IMR-90 (cell line): ENCODE measurements at regions not wholly inside any gene's neighbourhood (a gene's known extent, or its start where the extent isn't known, plus 50 kb on each side); places are given as distances from the start of the nearest gene placed in this dataset.

Experiments
- ATAC-seq: fragments of 200-7000 bp; cut with Tn5 transposase; 2 replicates; pipeline ENCODE4 v1.9.1; 2020; ENCODE audit warnings: low read depth, mild to moderate bottlenecking, moderate library complexity
- BruUV-seq: library from RNA; stranded (reverse); fragments of 400-500 nt; replicated peaks from 2 replicates; lab custom pipeline; 2021; lab: Mats Ljungman, UMichigan
- CTCF ChIA-PET: fragments of 300-600 bp; formaldehyde crosslinking; extraction: SDS; loops from one replicate; lab custom pipeline; 2021; ENCODE audit warnings: antibody characterized with exemption; lab: Yijun Ruan, JAX
- POLR2A ChIA-PET: fragments of 300-600 bp; sonication (Branson Sonifier 250); formaldehyde crosslinking; loops from one replicate; lab custom pipeline; 2022; ENCODE audit warnings: antibody characterized with exemption; ENCODE audit not compliant: unreplicated experiment; lab: Charles Lee
- DNase-seq: peaks from one replicate; pipeline ENCODE4 v3.0.0; 2013
- H2AFZ ChIP-seq: replicated peaks from 2 replicates; pipeline ENCODE3; 2013; ENCODE audit warnings: low read length, mild to moderate bottlenecking; ENCODE audit not compliant: poor library complexity
- H2AK5ac ChIP-seq: 2 replicates; pipeline ENCODE4 v1.6.1; 2013; ENCODE audit warnings: low read depth, low read length, inconsistent platforms
- H2AK9ac ChIP-seq: replicated peaks from 2 replicates; pipeline ENCODE3; 2013; ENCODE audit warnings: mild to moderate bottlenecking, low read depth, low read length, moderate library complexity; ENCODE audit not compliant: poor library complexity
- H2BK120ac ChIP-seq: 2 replicates; pipeline ENCODE4 v1.6.1; 2013; ENCODE audit warnings: low read depth, low read length, inconsistent platforms
- H2BK15ac ChIP-seq: 3 replicates; pipeline ENCODE4 v1.6.1; 2013; ENCODE audit warnings: low read depth, low read length, inconsistent platforms
- H2BK20ac ChIP-seq: 2 replicates; pipeline ENCODE4 v1.6.1; 2013; ENCODE audit warnings: low read depth, mild to moderate bottlenecking, inconsistent platforms, low read length, moderate library complexity
- H2BK5ac ChIP-seq: 2 replicates; pipeline ENCODE4 v1.6.1; 2013; ENCODE audit warnings: mild to moderate bottlenecking, low read depth, low read length, inconsistent platforms; ENCODE audit not compliant: poor library complexity, severe bottlenecking
- H3K14ac ChIP-seq: replicated peaks from 2 replicates; pipeline ENCODE4 v1.6.1; 2013; ENCODE audit warnings: low read depth, low read length, inconsistent platforms
- H3K18ac ChIP-seq: 2 replicates; pipeline ENCODE4 v1.6.1; 2013; ENCODE audit warnings: low read depth, low read length, control low read depth
- H3K23ac ChIP-seq: 2 replicates; pipeline ENCODE4 v1.6.1; 2013; ENCODE audit warnings: low read depth, low read length, inconsistent platforms
- H3K27ac ChIP-seq: 2 replicates; pipeline ENCODE4 v1.5.1; 2013; ENCODE audit warnings: mild to moderate bottlenecking, control low read depth, low read length; ENCODE audit not compliant: insufficient read depth
- H3K27me3 ChIP-seq: 2 replicates; pipeline ENCODE4 v1.6.1; 2013; ENCODE audit warnings: low read length; ENCODE audit not compliant: control insufficient read depth, insufficient read depth
- H3K36me3 ChIP-seq: 2 replicates; pipeline ENCODE4 v1.6.1; 2013; ENCODE audit warnings: low read length, mixed read lengths; ENCODE audit not compliant: control insufficient read depth, insufficient read depth
- H3K4ac ChIP-seq: 2 replicates; pipeline ENCODE4 v1.6.1; 2013; ENCODE audit warnings: low read depth, low read length, inconsistent platforms
- H3K4me1 ChIP-seq: 2 replicates; pipeline ENCODE4 v1.6.1; 2013; ENCODE audit warnings: low read length, mixed read lengths; ENCODE audit not compliant: control insufficient read depth, insufficient read depth
- H3K4me2 ChIP-seq: 2 replicates; pipeline ENCODE4 v1.6.1; 2013; ENCODE audit warnings: low read depth, mild to moderate bottlenecking, control low read depth, low read length, moderate library complexity
- H3K4me3 ChIP-seq: 2 replicates; pipeline ENCODE4 v1.5.1; 2013; ENCODE audit warnings: low read depth, mild to moderate bottlenecking, control low read depth, low read length, moderate library complexity; ENCODE audit not compliant: insufficient read depth
- H3K56ac ChIP-seq: 2 replicates; pipeline ENCODE4 v1.6.1; 2013; ENCODE audit warnings: low read length, inconsistent platforms; ENCODE audit not compliant: insufficient read depth; ENCODE audit errors: extremely low read depth
- H3K79me1 ChIP-seq, 2 experiments: 2 replicates each; pipeline ENCODE4 v1.6.1; 2013; ENCODE audit warnings: low read length in 2 of 2, inconsistent platforms in 1 of 2, low read depth in 1 of 2
- H3K9ac ChIP-seq: 2 replicates; pipeline ENCODE4 v1.6.1; 2013; ENCODE audit warnings: low read depth, low read length, control low read depth
- H3K9me1 ChIP-seq: 2 replicates; pipeline ENCODE4 v1.6.1; 2013; ENCODE audit warnings: low read length, inconsistent platforms; ENCODE audit not compliant: insufficient read depth
- H3K9me3 ChIP-seq: 2 replicates; pipeline ENCODE4 v1.6.1; 2013; ENCODE audit warnings: low read length; ENCODE audit not compliant: control insufficient read depth, insufficient read depth
- H4K20me1 ChIP-seq: 2 replicates; pipeline ENCODE4 v1.6.1; 2013; ENCODE audit warnings: low read length, inconsistent platforms; ENCODE audit not compliant: insufficient read depth
- H4K5ac ChIP-seq: 2 replicates; pipeline ENCODE4 v1.6.1; 2013; ENCODE audit warnings: mild to moderate bottlenecking, low read depth, low read length, control low read depth
- H4K8ac ChIP-seq, 2 experiments: 2 replicates each; pipeline ENCODE4 v1.6.1; 2013; ENCODE audit warnings: low read depth in 2 of 2, low read length in 2 of 2, control low read depth in 1 of 2, inconsistent platforms in 1 of 2
- H4K91ac ChIP-seq: 2 replicates; pipeline ENCODE4 v1.6.1; 2013; ENCODE audit warnings: low read depth, low read length, inconsistent platforms; ENCODE audit not compliant: insufficient read depth
- CEBPB ChIP-seq: IDR thresholded peaks from 2 replicates; pipeline ENCODE4 v1.6.1; 2012; ENCODE audit warnings: low read depth, low read length, improper control_type of control experiment
- CTCF ChIP-seq: conservative IDR thresholded peaks from 2 replicates; pipeline ENCODE4 v1.5.1; 2012; ENCODE audit warnings: mild to moderate bottlenecking, low read depth, low read length, improper control_type of control experiment
- FOS ChIP-seq: fragments of 150-350 bp; IDR thresholded peaks from 2 replicates; pipeline ENCODE4 v1.6.1; 2016; ENCODE audit warnings: low read depth, low read length
- MAFK ChIP-seq: IDR thresholded peaks from 2 replicates; pipeline ENCODE4 v1.6.1; 2012; ENCODE audit warnings: low read depth, low read length, improper control_type of control experiment
- MAZ ChIP-seq: IDR thresholded peaks from 2 replicates; pipeline ENCODE4 v1.6.1; 2012; ENCODE audit warnings: low read depth, mild to moderate bottlenecking, low read length, improper control_type of control experiment, moderate library complexity, borderline replicate concordance
- MXI1 ChIP-seq: IDR thresholded peaks from 2 replicates; pipeline ENCODE4 v1.6.1; 2012; ENCODE audit warnings: low read depth, mild to moderate bottlenecking, low read length, moderate library complexity, borderline replicate concordance
- POLR2A ChIP-seq: IDR thresholded peaks from 2 replicates; pipeline ENCODE4 v1.6.1; 2012; ENCODE audit warnings: mild to moderate bottlenecking, low read depth, low read length
- RAD21 ChIP-seq: IDR thresholded peaks from 2 replicates; pipeline ENCODE4 v1.6.1; 2012; ENCODE audit warnings: low read length, improper control_type of control experiment
- RCOR1 ChIP-seq: IDR thresholded peaks from 2 replicates; pipeline ENCODE4 v1.6.1; 2012; ENCODE audit warnings: mild to moderate bottlenecking, low read length, improper control_type of control experiment; ENCODE audit not compliant: insufficient replicate concordance
- SMC3 ChIP-seq: fragments of 150-350 bp; IDR thresholded peaks from 2 replicates; pipeline ENCODE4 v1.6.1; 2016; ENCODE audit warnings: low read depth, mild to moderate bottlenecking, antibody characterized with exemption, low read length, moderate library complexity
- WGBS, 2 experiments: methylation state at CpG; one replicate each; pipeline versions ENCODE4 v1.1.5 to v1.1.7; 2013; ENCODE audit warnings: missing lambda C conversion rate in 2 of 2; ENCODE audit not compliant: insufficient read length in 1 of 2; ENCODE audit errors: extremely low coverage in 2 of 2; 5-methylcytosine and 5-hydroxymethylcytosine counted together
- dilution Hi-C: fragments of 300-500 bp; cut with HindIII; formaldehyde crosslinking; loops from one replicate; pipeline ENCODE4 v1.14.3; 2018; ENCODE audit warnings: low sequenced_read_pairs; ENCODE audit not compliant: unreplicated experiment
- in situ Hi-C: fragments of 300-500 bp; cut with MboI; formaldehyde crosslinking; loops from 3 replicates; pipeline ENCODE4 v1.14.3; 2019; ENCODE audit warnings: low sequenced_read_pairs, inconsistent platforms, mixed read lengths
- intact Hi-C: fragments of 100-400 bp; cut with micrococcal nuclease; formaldehyde crosslinking; loops from 2 replicates; pipeline ENCODE4 v1.10.0; 2022

GRCh38 chr4:18860836-18861530, 839.4 kb upstream of the LCORL start:
- Histone ChIP-seq H3K4me3 (no peak overlapping the region), H3K27me3 (no peaks in the 10 kb centered on the region), H2AFZ (no peak overlapping the region), H3K9me1 (no peaks in the 10 kb centered on the region), H2BK120ac (no peak overlapping the region), H3K56ac (no peak overlapping the region), H3K14ac (no peak overlapping the region), H2BK5ac (no peak overlapping the region), H3K27ac (no peak overlapping the region), H3K9ac (no peak overlapping the region), H4K5ac (no peak overlapping the region), H4K91ac (no peak overlapping the region), H3K4ac (no peak overlapping the region), H3K18ac (no peak overlapping the region), H2AK5ac (no peak overlapping the region), H2BK20ac (no peak overlapping the region), H4K20me1 (no peaks in the 10 kb centered on the region), H3K4me2 (no peak overlapping the region), H2AK9ac (no peak overlapping the region), H3K9me3 (peaks cover 3% of the 10 kb centered on the region; the same call in 1 of the 2 replicates), H3K36me3 (no peaks in the 10 kb centered on the region), H4K8ac (no peak overlapping the region), H3K4me1 (no peaks in the 10 kb centered on the region), H2BK15ac (no peak overlapping the region), H3K79me1 (no peaks in the 10 kb centered on the region), H3K23ac (no peak overlapping the region)
- WGBS, 2 experiments = no CpG with 5 or more reads among the region's 2 CpGs
- dilution Hi-C loops (no loop called here), in situ Hi-C loops (no loop called here), intact Hi-C loops (no loop called here)
- TF ChIP-seq MAFK (no peak), CTCF (no peak), SMC3 (no peak), RCOR1 (no peak), MXI1 (no peak), POLR2A (no peak), MAZ (no peak), RAD21 (no peak), CEBPB (no peak), FOS (no peak)
- DNase-seq (no peak), ATAC-seq (no peak)
- no TSS peak for BruUV-seq
- ChIA-PET CTCF (interaction anchor here (0.6 kb wide), 1 partner anchor 195 kb away, joined by 3 read pairs; no protein-coding TSS in a partner anchor), POLR2A (no interaction called here)
